Sigmoid colon (tissue), 6 donors: ENCODE measurements at regions not wholly inside any gene's neighbourhood (a gene's known extent, or its start where the extent isn't known, plus 50 kb on each side); places are given as distances from the start of the nearest gene placed in this dataset.

Experiments
- DNase-seq: peaks from one replicate; pipeline ENCODE4 v3.0.0-alpha.2; 2019
- H3K27ac ChIP-seq, 4 donors: fragments of 200-600 bp; sonication (generic); one replicate each; pipeline ENCODE4 v1.5.1; 2016 to 2019; ENCODE audit warnings: mild to moderate bottlenecking in 1 of 4
- H3K27me3 ChIP-seq, 3 donors: fragments of 200-600 bp; sonication (generic); one replicate each; pipeline ENCODE4 v1.5.1; 2019; ENCODE audit warnings: mild to moderate bottlenecking in 1 of 3
- H3K36me3 ChIP-seq, 4 donors: fragments of 200-600 bp; sonication (generic); one replicate each; pipeline ENCODE4 v1.5.1; 2016 to 2019
- H3K4me1 ChIP-seq, 4 donors: fragments of 200-600 bp; sonication (generic); one replicate each; pipeline ENCODE4 v1.5.1; 2017 to 2019
- H3K4me3 ChIP-seq, 4 donors: fragments of 200-600 bp; sonication (generic); one replicate each; pipeline ENCODE4 v1.5.1; 2017 to 2019; ENCODE audit warnings: mild to moderate bottlenecking in 2 of 4, moderate library complexity in 1 of 4
- H3K9me3 ChIP-seq, 4 donors: fragments of 200-600 bp in 3 of 4; sonication (generic) in 3 of 4; one replicate each; pipeline versions ENCODE4 v1.5.1 to v1.6.1; 2013 to 2019
- EP300 ChIP-seq, 4 donors: sonication (generic); formaldehyde crosslinking; IDR thresholded peaks; one replicate each; pipeline ENCODE4 v1.6.1; 2017; ENCODE audit warnings: antibody characterized with exemption in 4 of 4
- POLR2A ChIP-seq, 2 donors: fragments of 450-650 bp; IDR thresholded peaks; one replicate each; pipeline ENCODE4 v1.6.1; 2016; ENCODE audit warnings: antibody characterized with exemption in 2 of 2, mild to moderate bottlenecking in 2 of 2, moderate library complexity in 2 of 2
- POLR2AphosphoS5 ChIP-seq, 4 donors: sonication (generic); formaldehyde crosslinking; IDR thresholded peaks; one replicate each; pipeline ENCODE4 v1.6.1; 2017; ENCODE audit warnings: antibody characterized with exemption in 4 of 4
- WGBS, 2 donors: extraction: QIAGEN DNeasy Blood & Tissue Kit; methylation state at CpG; one replicate each; pipeline ENCODE4 v1.1.7; 2013; 5-methylcytosine and 5-hydroxymethylcytosine counted together
- intact Hi-C: fragments of 100-400 bp; cut with DNase I; formaldehyde crosslinking; loops from one replicate; pipeline ENCODE4 v1.15.1; 2023
- TF ChIP-seq, protein P1 (sequence below), 4 experiments: fragments of 450-650 bp in 3 of 4; fragments of 200-600 bp in 1 of 4; IDR thresholded peaks; one replicate each; pipeline ENCODE4 v1.5.1; 2016 to 2019; ENCODE audit warnings: antibody characterized with exemption in 4 of 4, mild to moderate bottlenecking in 3 of 4, moderate library complexity in 2 of 4
- donor health status: healthy with polysubstance abuse.
- donor health status: healthy.

DNA sequence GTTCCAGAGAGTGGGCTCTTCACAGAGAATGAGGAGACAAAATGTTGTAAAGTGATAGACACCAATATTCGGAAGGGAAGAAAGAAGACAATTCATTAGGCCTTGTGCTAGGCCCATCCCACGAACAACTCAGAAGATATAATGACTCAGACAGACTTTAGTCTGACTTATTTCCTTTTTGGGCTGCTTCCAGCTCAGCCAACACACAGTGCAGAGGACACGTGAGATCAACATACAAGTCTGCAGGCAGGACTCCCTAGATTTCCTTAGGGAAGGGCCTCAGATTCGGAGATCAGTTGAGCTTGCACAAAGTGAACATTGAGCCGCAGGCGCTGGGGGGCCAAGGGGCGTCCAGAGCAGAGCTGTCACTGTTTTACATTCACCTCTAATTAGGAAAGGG is 290.7 kb upstream of the TENM3 start:
- TF ChIP-seq POLR2A (IDR thresholded peaks at IDR 0.05) = no peak
- TF ChIP-seq, protein P1, sequence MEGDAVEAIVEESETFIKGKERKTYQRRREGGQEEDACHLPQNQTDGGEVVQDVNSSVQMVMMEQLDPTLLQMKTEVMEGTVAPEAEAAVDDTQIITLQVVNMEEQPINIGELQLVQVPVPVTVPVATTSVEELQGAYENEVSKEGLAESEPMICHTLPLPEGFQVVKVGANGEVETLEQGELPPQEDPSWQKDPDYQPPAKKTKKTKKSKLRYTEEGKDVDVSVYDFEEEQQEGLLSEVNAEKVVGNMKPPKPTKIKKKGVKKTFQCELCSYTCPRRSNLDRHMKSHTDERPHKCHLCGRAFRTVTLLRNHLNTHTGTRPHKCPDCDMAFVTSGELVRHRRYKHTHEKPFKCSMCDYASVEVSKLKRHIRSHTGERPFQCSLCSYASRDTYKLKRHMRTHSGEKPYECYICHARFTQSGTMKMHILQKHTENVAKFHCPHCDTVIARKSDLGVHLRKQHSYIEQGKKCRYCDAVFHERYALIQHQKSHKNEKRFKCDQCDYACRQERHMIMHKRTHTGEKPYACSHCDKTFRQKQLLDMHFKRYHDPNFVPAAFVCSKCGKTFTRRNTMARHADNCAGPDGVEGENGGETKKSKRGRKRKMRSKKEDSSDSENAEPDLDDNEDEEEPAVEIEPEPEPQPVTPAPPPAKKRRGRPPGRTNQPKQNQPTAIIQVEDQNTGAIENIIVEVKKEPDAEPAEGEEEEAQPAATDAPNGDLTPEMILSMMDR (IDR thresholded peaks at IDR 0.05) = no peak
- TF ChIP-seq POLR2AphosphoS5 (IDR thresholded peaks at IDR 0.05) = no peak
- TF ChIP-seq EP300 (IDR thresholded peaks at IDR 0.05) = no peak
- H3K9me3 ChIP-seq = no peaks in the 10 kb centered on the region
- peaks cover 0 to 17% (median 13%) of the 10 kb centered on the region in 4 donors for H3K4me1 ChIP-seq
- 11 to 58% methylated on average over 7 of the region's 7 CpGs for WGBS, 2 donors
- no peak overlapping the region for H3K27ac ChIP-seq
- DNase-seq = no peak
- intact Hi-C loops = no loop called here
- no peaks in the 10 kb centered on the region for H3K36me3 ChIP-seq
- no peak overlapping the region for H3K4me3 ChIP-seq
- no peaks in the 10 kb centered on the region for H3K27me3 ChIP-seq

DNA sequence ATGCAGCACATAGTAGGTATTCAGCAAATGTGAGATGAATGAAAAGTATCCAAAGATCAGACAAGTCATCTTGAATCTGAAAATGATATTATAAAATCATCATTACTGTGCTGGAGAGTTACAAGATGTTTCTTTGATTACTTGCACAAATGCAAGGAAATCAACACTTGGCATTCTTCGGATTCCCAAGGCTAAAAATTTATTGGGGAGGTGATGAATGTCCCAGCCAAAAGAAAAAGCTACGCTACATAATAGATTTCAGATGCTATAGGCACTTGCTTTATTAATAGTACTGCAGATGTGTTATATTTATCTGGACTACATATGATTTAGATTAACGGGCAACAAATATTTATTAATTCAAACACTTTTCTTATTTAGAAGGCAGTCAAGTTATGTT is 286.7 kb upstream of the TENM3 start:
- 75 to 82% methylated on average over 3 of the region's 3 CpGs for WGBS, 2 donors
- intact Hi-C loops = no loop called here

DNA sequence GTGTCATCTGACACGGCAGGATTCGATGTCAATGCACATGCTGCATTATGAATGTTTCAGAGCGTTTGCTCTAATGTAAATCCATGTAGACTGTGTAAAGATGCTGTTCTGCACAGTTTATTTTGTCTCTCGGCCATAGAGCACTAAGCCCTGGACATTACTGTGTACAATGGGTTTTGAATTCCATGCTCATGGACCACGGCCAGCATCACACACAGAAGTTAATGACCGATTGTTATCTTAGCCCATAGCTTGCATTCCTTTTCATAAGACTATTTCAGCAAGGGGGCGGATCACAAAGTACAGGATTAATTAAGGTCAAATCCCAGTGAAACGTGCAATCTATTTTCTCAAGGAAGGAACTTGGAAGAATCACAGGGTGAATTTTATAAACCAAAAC is 286.1 kb upstream of the TENM3 start:
- 51 to 63% methylated on average over 8 of the region's 8 CpGs for WGBS, 2 donors
- H3K36me3 ChIP-seq = no peaks in the 10 kb centered on the region
- intact Hi-C loops = no loop called here
- DNase-seq = no peak
- H3K9me3 ChIP-seq = no peaks in the 10 kb centered on the region
- H3K27me3 ChIP-seq = no peaks in the 10 kb centered on the region
- no peak overlapping the region for H3K4me3 ChIP-seq
- TF ChIP-seq, protein P1 (IDR thresholded peaks at IDR 0.05) = no peak
- TF ChIP-seq POLR2A (IDR thresholded peaks at IDR 0.05) (no peak), POLR2AphosphoS5 (IDR thresholded peaks at IDR 0.05) (no peak)
- peaks cover 0 to 16% (median 12%) of the 10 kb centered on the region in 4 donors for H3K4me1 ChIP-seq
- H3K27ac ChIP-seq = no peak overlapping the region

More for the DNA sequence above, 286.7 kb upstream of the TENM3 start:
- Histone ChIP-seq H3K36me3 (no peaks in the 10 kb centered on the region), H3K4me3 (no peak overlapping the region), H3K9me3 (no peaks in the 10 kb centered on the region), H3K4me1 (peaks cover 0 to 17% (median 13%) of the 10 kb centered on the region in 4 donors), H3K27ac (no peak overlapping the region), H3K27me3 (no peaks in the 10 kb centered on the region)
- TF ChIP-seq EP300 (IDR thresholded peaks at IDR 0.05) (no peak), POLR2A (IDR thresholded peaks at IDR 0.05) (no peak), POLR2AphosphoS5 (IDR thresholded peaks at IDR 0.05) (no peak)
- TF ChIP-seq, protein P1 (IDR thresholded peaks at IDR 0.05) = no peak
- DNase-seq = no peak

DNA sequence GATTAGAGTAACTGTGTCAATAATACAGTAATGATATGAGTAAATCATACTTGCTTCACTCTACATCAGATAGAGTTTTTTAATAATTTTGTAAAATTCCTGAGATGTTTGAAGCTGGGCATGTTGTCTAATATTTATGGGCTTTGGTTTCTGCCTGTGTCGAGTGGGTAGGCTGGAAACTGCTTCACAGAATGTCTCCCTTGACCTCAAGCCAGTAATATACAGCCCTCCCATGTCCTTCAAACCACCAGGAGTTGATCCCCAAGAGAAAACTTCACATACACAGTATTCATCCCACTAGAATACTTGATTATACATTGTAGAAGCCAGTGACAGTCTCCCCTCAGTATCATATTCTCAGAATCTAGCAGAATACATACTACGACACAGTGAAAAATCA is 284.8 kb upstream of the TENM3 start:
- WGBS, 2 donors = 55 to 64% methylated on average over 2 of the region's 2 CpGs
- no peak overlapping the region for H3K27ac ChIP-seq
- no peak for TF ChIP-seq POLR2AphosphoS5 (IDR thresholded peaks at IDR 0.05)
- TF ChIP-seq POLR2A (IDR thresholded peaks at IDR 0.05) = no peak
- no peak for TF ChIP-seq EP300 (IDR thresholded peaks at IDR 0.05)
- TF ChIP-seq, protein P1 (IDR thresholded peaks at IDR 0.05) = no peak
- intact Hi-C loops = no loop called here
- peaks cover 0 to 15% (median 9%) of the 10 kb centered on the region in 4 donors for H3K4me1 ChIP-seq
- no peaks in the 10 kb centered on the region for H3K27me3 ChIP-seq
- H3K9me3 ChIP-seq = no peaks in the 10 kb centered on the region
- no peak overlapping the region for H3K4me3 ChIP-seq
- no peaks in the 10 kb centered on the region for H3K36me3 ChIP-seq
- DNase-seq = no peak

DNA sequence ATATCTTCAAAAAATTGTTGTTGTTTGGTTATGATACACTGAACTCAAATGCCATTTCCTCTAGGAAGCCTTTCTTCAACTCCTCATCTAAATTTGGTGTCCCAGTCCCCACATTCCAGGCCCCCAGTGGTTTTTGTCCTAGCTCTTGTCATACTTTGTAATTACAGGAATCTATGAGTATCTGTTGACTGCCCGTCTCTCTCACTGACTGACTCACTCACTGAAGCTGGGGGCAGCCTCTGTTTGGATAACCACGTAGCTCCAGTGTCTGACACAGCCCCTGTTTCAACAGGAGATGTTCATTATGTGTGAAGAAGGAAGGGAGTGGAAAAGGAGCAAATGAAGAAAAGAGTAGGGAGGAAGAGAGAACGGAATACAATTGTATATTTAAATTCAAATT is 284.1 kb upstream of the TENM3 start:
- peaks cover 0 to 15% (median 9%) of the 10 kb centered on the region in 4 donors for H3K4me1 ChIP-seq
- no peak overlapping the region for H3K27ac ChIP-seq
- no peaks in the 10 kb centered on the region for H3K36me3 ChIP-seq
- no peak overlapping the region for H3K4me3 ChIP-seq
- no peak for DNase-seq
- 49 to 62% methylated on average over 3 of the region's 3 CpGs for WGBS, 2 donors
- no peaks in the 10 kb centered on the region for H3K27me3 ChIP-seq
- intact Hi-C loops = no loop called here
- H3K9me3 ChIP-seq = no peaks in the 10 kb centered on the region
- TF ChIP-seq POLR2A (IDR thresholded peaks at IDR 0.05) (no peak), EP300 (IDR thresholded peaks at IDR 0.05) (no peak), POLR2AphosphoS5 (IDR thresholded peaks at IDR 0.05) (no peak)
- TF ChIP-seq, protein P1 (IDR thresholded peaks at IDR 0.05) = no peak
